ENCODE measurements at regions not wholly inside any gene's neighbourhood (a gene's known extent, or its start where the extent isn't known, plus 50 kb on each side); places are given as distances from the start of the nearest gene placed in this dataset.

DNA sequence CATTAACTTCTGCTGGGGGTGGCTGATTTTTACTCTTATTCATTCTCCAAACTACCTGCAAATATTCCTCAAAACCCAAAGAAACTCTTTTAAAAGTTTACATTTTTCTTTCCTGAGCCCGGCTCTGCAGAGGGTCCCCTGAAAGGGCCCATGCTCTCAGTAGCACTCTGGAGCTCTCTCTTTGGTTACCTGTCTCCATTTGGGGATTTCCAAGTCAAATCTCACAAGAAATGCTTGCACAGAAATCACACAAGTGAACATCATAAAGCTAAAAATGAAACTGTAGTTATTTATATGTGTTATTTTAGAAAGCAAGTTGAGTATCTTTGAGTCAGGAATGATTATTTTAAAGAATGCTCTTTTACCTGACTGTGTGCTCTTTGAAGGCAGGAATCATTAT lies 174.5 kb upstream of the PLXNA2 start:
- DNase-seq (ENCODE audit: low spot score) = no peak
- TF ChIP-seq, protein P1, sequence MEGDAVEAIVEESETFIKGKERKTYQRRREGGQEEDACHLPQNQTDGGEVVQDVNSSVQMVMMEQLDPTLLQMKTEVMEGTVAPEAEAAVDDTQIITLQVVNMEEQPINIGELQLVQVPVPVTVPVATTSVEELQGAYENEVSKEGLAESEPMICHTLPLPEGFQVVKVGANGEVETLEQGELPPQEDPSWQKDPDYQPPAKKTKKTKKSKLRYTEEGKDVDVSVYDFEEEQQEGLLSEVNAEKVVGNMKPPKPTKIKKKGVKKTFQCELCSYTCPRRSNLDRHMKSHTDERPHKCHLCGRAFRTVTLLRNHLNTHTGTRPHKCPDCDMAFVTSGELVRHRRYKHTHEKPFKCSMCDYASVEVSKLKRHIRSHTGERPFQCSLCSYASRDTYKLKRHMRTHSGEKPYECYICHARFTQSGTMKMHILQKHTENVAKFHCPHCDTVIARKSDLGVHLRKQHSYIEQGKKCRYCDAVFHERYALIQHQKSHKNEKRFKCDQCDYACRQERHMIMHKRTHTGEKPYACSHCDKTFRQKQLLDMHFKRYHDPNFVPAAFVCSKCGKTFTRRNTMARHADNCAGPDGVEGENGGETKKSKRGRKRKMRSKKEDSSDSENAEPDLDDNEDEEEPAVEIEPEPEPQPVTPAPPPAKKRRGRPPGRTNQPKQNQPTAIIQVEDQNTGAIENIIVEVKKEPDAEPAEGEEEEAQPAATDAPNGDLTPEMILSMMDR (IDR thresholded peaks at IDR 0.05) = no peak
- no peak overlapping the region for H3K27ac ChIP-seq
- H3K4me3 ChIP-seq = no peak overlapping the region

DNA sequence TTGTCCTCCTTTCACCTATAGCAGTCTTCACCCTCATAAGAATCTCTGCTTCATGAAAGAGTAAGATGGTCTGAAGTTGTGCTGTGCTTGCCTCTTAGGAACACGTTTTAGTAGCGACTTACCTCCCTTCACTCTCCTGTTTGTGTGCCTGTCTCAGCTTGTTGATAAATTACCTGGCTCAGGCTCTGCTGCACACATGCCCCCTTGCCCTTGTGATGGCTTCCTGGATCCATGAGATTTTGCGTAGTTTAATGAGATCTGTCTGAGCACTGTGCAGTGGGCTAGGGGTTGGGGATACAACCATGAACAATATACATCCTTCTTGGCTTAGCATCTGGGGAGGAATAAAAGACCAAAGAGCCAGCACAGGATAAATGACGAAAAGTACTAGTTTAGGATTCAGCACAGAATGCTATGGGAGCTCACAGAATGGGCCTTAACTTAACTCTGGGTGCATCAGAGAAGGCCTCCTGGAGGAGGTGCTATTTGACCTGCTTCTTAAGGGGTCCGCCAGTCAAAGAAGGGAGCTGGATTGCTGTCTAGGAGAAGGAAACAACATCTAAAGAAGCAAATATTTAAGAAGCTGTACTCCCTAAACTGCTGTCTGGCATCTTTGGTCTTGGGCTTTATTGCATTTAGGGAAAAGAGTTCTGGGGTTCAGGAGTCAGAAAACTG lies 175.7 kb upstream of the PLXNA2 start:
- Histone ChIP-seq H3K4me3 (no peak overlapping the region), H3K27ac (no peak overlapping the region)
- TF ChIP-seq, protein P1 (IDR thresholded peaks at IDR 0.05) = no peak
- DNase-seq (ENCODE audit: low spot score) = no peak

GRCh38 chr1:208420696-208421095 lies 176.5 kb upstream of the PLXNA2 start:
- H3K27ac ChIP-seq = no peak overlapping the region
- TF ChIP-seq, protein P1 (IDR thresholded peaks at IDR 0.05) = no peak
- no peak for DNase-seq (ENCODE audit: low spot score)
- H3K4me3 ChIP-seq = no peak overlapping the region

DNA sequence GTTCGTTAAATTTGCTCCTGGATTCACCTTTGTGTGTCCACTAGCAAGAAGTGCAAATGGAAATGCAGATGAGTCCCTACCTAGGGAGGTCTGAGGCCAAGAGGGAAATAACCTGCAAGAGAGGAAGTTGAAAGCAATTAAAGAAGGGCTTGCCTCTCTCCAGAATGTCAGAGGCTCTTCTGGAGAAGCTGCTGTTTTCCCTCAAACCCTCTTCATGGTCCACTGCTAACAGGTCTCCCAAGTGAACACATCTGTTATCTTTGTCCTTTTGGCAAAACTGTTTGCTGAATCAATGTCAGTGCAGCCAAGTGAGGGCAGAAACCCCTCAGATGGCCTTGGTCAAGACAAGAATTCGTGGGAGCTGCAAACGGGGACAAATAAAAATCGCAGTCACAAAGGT lies 177.3 kb upstream of the PLXNA2 start:
- no peak for DNase-seq (ENCODE audit: low spot score)
- TF ChIP-seq, protein P1 (IDR thresholded peaks at IDR 0.05) = no peak
- H3K4me3 ChIP-seq = no peak overlapping the region
- no peak overlapping the region for H3K27ac ChIP-seq

- Histone ChIP-seq H3K27ac (no peak overlapping the region), H3K4me3 (no peak overlapping the region)
- TF ChIP-seq, protein P1 (IDR thresholded peaks at IDR 0.05) = no peak
- no peak for DNase-seq (ENCODE audit: low spot score)
These were observed 179.3 kb upstream of the PLXNA2 start for GRCh38 chr1:208423526-208423925.

GRCh38 chr1:208425096-208425495 lies 180.9 kb upstream of the PLXNA2 start:
- TF ChIP-seq, protein P1 (IDR thresholded peaks at IDR 0.05) = no peak
- no peak overlapping the region for H3K4me3 ChIP-seq
- no peak overlapping the region for H3K27ac ChIP-seq
- DNase-seq (ENCODE audit: low spot score) = no peak

- no peak for DNase-seq (ENCODE audit: low spot score)
- H3K27ac ChIP-seq = no peak overlapping the region
- TF ChIP-seq, protein P1 (IDR thresholded peaks at IDR 0.05) = no peak
- no peak overlapping the region for H3K4me3 ChIP-seq
These were observed 186.0 kb upstream of the PLXNA2 start for GRCh38 chr1:208430220-208430619.
